ENCODE measurements at regions not wholly inside any gene's neighbourhood (a gene's known extent, or its start where the extent isn't known, plus 50 kb on each side); places are given as distances from the start of the nearest gene placed in this dataset.

DNA sequence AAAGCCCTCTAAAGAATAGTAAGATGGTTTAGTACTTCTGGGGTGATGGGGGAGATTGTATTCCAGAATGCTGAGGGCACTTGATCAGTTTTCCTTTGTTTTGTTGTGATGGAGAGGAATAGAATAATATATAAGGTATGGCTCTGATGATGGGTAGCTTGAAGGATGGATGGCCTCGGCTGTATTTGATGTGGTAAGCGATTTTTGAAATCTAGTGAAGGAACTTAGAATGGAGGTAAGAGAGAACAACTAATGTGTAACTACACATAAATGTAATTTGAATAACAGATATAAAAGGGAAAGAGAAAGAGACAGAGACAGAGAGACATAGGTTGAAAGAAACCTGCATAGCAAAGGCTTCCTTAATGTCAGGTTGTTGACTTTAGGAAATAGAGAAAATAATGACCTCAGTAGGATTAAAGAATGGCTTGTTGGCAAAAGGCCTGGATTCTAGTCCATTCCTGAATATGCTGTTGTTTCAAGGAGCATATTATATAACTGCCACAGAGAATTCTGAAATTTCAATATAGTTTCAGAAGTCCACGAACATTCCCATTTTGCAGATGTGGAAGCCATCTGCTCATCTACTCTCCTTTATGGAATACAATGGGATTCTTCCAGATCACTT, 58.7 kb downstream of the NIBAN1 start:
- no peaks in the 10 kb centered on the region for H3K36me3 ChIP-seq (ENCODE audit: control insufficient read depth in 2 of 2, insufficient read depth in 2 of 2, low read length in 1 of 2)
- H3K9ac ChIP-seq (ENCODE audit: control insufficient read depth, insufficient read depth, low read length): no peak overlapping the region
- ATAC-seq (no peak), FAIRE-seq (no peak), DNase-seq (ENCODE audit: low read depth, low spot score) (no peak)
- SMC1A ChIA-PET (ENCODE audit: uncharacterized antibody, unreplicated experiment): interaction anchor here (1.1 to 1.4 kb wide), 2 partner anchors 8 to 57 kb away, joined by 3 to 6 read pairs; no protein-coding TSS in a partner anchor
- in situ Hi-C loops (cut with MboI): no loop called here
- no peaks in the 10 kb centered on the region for H3K27me3 ChIP-seq (replicated peaks in 1 of 2; ENCODE audit: control insufficient read depth in 2 of 2, insufficient read depth in 2 of 2, low read length in 1 of 2)
- POLR2A ChIA-PET: interaction anchor here (0.6 kb wide), 1 partner anchor 53 kb away, joined by 3 read pairs; no protein-coding TSS in a partner anchor
- BruUV-seq (replicated peaks): no TSS peak
- H2AFZ ChIP-seq (ENCODE audit: control insufficient read depth, low read depth, low read length): no peak overlapping the region
- H3K79me2 ChIP-seq (ENCODE audit: control insufficient read depth, insufficient read depth, low read length): no peaks in the 10 kb centered on the region; the same call in 1 of the 2 replicates
- no peak overlapping the region for H3K4me2 ChIP-seq (ENCODE audit: control insufficient read depth, insufficient read depth)
- no peaks in the 10 kb centered on the region for H4K20me1 ChIP-seq (ENCODE audit: control insufficient read depth, insufficient read depth)
- WGBS (ENCODE audit: insufficient coverage, insufficient replicate concordance, low lambda C conversion rate, missing lambda C conversion rate): 85% methylated on average over 3 of the region's 3 CpGs
- H3K27ac ChIP-seq (ENCODE audit: control insufficient read depth, insufficient read depth): no peak overlapping the region
- CTCF ChIA-PET: interaction anchor here (0.7 to 1.3 kb wide), 5 partner anchors 10 to 1395 kb away, joined by 3 to 4 read pairs (median 3); no protein-coding TSS in a partner anchor
- RAD21 ChIA-PET (ENCODE audit: unreplicated experiment): no interaction called here
- no peaks in the 10 kb centered on the region; the same call in 2 of the 3 replicates for H3K9me3 ChIP-seq (replicated peaks; ENCODE audit: control insufficient read depth, insufficient read depth, low read length)
- H3K4me1 ChIP-seq (ENCODE audit: control insufficient read depth, insufficient read depth, low read length): peaks cover 5% of the 10 kb centered on the region; the same call in 1 of the 2 replicates
- no peak overlapping the region for H3K4me3 ChIP-seq
- intact Hi-C loops (cut with micrococcal nuclease; ENCODE audit: unreplicated experiment): no loop called here
- TF ChIP-seq ZNF274 (IDR thresholded peaks at IDR 0.05; ENCODE audit: insufficient read depth, insufficient read length) (no peak), TAF1 (IDR thresholded peaks at IDR 0.05; ENCODE audit: borderline replicate concordance, low read depth, low read length) (no peak), SMAD1 (IDR thresholded peaks at IDR 0.05; ENCODE audit: low read depth, partially characterized antibody) (no peak), SPI1 (IDR thresholded peaks at IDR 0.05; ENCODE audit: borderline replicate concordance, insufficient read depth, low read depth, low read length) (no peak), GABPA (IDR thresholded peaks at IDR 0.05; ENCODE audit: low read depth) (no peak), SRF (IDR thresholded peaks at IDR 0.05; ENCODE audit: low read depth in 2 of 2, low read length in 2 of 2) (no peak), ZSCAN29 (IDR thresholded peaks at IDR 0.05) (no peak), MYB (IDR thresholded peaks at IDR 0.05; ENCODE audit: borderline replicate concordance, low read depth, low read length) (no peak), BACH1 (IDR thresholded peaks at IDR 0.05; ENCODE audit: borderline replicate concordance) (no peak), FOXK2 (IDR thresholded peaks at IDR 0.05) (no peak), RCOR1 (conservative IDR thresholded peaks at IDR 0.05; ENCODE audit: low read depth, low read length) (no peak), SMC3 (IDR thresholded peaks at IDR 0.05; ENCODE audit: borderline replicate concordance, low read length) (no peak), SIX5 (IDR thresholded peaks at IDR 0.05; ENCODE audit: low read depth, low read length, severe bottlenecking) (no peak), BMI1 (IDR thresholded peaks at IDR 0.05; ENCODE audit: borderline replicate concordance) (no peak)
- TF ChIP-seq, protein P1, sequence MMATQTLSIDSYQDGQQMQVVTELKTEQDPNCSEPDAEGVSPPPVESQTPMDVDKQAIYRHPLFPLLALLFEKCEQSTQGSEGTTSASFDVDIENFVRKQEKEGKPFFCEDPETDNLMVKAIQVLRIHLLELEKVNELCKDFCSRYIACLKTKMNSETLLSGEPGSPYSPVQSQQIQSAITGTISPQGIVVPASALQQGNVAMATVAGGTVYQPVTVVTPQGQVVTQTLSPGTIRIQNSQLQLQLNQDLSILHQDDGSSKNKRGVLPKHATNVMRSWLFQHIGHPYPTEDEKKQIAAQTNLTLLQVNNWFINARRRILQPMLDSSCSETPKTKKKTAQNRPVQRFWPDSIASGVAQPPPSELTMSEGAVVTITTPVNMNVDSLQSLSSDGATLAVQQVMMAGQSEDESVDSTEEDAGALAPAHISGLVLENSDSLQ (IDR thresholded peaks at IDR 0.05): no peak
- TF ChIP-seq, protein P2, sequence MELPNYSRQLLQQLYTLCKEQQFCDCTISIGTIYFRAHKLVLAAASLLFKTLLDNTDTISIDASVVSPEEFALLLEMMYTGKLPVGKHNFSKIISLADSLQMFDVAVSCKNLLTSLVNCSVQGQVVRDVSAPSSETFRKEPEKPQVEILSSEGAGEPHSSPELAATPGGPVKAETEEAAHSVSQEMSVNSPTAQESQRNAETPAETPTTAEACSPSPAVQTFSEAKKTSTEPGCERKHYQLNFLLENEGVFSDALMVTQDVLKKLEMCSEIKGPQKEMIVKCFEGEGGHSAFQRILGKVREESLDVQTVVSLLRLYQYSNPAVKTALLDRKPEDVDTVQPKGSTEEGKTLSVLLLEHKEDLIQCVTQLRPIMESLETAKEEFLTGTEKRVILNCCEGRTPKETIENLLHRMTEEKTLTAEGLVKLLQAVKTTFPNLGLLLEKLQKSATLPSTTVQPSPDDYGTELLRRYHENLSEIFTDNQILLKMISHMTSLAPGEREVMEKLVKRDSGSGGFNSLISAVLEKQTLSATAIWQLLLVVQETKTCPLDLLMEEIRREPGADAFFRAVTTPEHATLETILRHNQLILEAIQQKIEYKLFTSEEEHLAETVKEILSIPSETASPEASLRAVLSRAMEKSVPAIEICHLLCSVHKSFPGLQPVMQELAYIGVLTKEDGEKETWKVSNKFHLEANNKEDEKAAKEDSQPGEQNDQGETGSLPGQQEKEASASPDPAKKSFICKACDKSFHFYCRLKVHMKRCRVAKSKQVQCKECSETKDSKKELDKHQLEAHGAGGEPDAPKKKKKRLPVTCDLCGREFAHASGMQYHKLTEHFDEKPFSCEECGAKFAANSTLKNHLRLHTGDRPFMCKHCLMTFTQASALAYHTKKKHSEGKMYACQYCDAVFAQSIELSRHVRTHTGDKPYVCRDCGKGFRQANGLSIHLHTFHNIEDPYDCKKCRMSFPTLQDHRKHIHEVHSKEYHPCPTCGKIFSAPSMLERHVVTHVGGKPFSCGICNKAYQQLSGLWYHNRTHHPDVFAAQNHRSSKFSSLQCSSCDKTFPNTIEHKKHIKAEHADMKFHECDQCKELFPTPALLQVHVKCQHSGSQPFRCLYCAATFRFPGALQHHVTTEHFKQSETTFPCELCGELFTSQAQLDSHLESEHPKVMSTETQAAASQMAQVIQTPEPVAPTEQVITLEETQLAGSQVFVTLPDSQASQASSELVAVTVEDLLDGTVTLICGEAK (IDR thresholded peaks at IDR 0.05; ENCODE audit: borderline replicate concordance): no peak

Measured in GM12878 (cell line).